SU-DHL-6 (cell line): ENCODE measurements at regions not wholly inside any gene's neighbourhood (a gene's known extent, or its start where the extent isn't known, plus 50 kb on each side); places are given as distances from the start of the nearest gene placed in this dataset.

ENCODE experiments used
- EZH2phosphoT487 ChIP-seq: fragments of 200-600 bp; sonication (generic), shearing (Covaris generic); conservative IDR thresholded peaks from 2 replicates; pipeline ENCODE4 v1.6.1; 2018; ENCODE audit warnings: mild to moderate bottlenecking, antibody characterized with exemption, low read length, moderate library complexity, mixed read lengths
- TF ChIP-seq, protein P1 (sequence below): fragments of 200-600 bp; sonication (generic); IDR thresholded peaks from one replicate; pipeline ENCODE4 v1.5.1; 2017; ENCODE audit warnings: antibody characterized with exemption, mild to moderate bottlenecking, low read length, moderate library complexity; ENCODE audit not compliant: insufficient read depth, poor library complexity, severe bottlenecking

DNA sequence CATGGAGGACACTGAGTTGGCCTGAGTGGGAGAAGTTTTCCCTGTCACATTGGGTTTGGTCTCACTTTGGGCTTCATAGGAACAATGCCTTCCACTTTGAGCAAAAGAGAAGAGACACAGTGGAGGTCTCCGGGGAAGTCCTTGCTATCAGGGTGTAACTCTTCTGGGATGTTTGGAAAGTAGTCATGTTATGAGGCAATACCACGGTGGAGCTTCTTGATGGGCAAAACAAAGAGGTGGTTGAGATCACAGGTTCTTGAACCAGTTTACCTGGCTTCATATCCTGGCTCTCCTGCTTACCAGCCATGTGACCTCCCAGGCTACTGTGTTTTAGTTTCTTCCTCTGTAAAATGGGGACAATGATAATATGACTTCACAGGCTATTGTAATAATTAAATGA lies 478.6 kb downstream of the SLC4A3 start:
- TF ChIP-seq, protein P1, sequence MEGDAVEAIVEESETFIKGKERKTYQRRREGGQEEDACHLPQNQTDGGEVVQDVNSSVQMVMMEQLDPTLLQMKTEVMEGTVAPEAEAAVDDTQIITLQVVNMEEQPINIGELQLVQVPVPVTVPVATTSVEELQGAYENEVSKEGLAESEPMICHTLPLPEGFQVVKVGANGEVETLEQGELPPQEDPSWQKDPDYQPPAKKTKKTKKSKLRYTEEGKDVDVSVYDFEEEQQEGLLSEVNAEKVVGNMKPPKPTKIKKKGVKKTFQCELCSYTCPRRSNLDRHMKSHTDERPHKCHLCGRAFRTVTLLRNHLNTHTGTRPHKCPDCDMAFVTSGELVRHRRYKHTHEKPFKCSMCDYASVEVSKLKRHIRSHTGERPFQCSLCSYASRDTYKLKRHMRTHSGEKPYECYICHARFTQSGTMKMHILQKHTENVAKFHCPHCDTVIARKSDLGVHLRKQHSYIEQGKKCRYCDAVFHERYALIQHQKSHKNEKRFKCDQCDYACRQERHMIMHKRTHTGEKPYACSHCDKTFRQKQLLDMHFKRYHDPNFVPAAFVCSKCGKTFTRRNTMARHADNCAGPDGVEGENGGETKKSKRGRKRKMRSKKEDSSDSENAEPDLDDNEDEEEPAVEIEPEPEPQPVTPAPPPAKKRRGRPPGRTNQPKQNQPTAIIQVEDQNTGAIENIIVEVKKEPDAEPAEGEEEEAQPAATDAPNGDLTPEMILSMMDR, result no peak
- no peak for TF ChIP-seq EZH2phosphoT487
